ENCODE measurements at regions not wholly inside any gene's neighbourhood (a gene's known extent, or its start where the extent isn't known, plus 50 kb on each side); places are given as distances from the start of the nearest gene placed in this dataset.
A peak's percentile ranks its signal among the peaks of the same experiment; 100 is the strongest.

GRCh38 chr11:70751142-70751734 lies 352.9 kb downstream of the CTTN start:
- no peak for DNase-seq

GRCh38 chr11:70755410-70756158 lies 357.3 kb downstream of the CTTN start:
- peak; percentile 40 for DNase-seq

- DNase-seq, result no peak
Observed at GRCh38 chr11:70756341-70756740, 358.0 kb downstream of the CTTN start.

GRCh38 chr11:70756756-70757155 lies 358.4 kb downstream of the CTTN start:
- no peak for DNase-seq

- no peak for DNase-seq
Observed at GRCh38 chr11:70757241-70757640, 358.9 kb downstream of the CTTN start.

- no peak for DNase-seq
Observed at GRCh38 chr11:70758206-70758605, 359.9 kb downstream of the CTTN start.

- no peak for DNase-seq
Observed at GRCh38 chr11:70759846-70760245, 361.5 kb downstream of the CTTN start.

GRCh38 chr11:70760416-70761020 lies 362.2 kb downstream of the CTTN start:
- no peak for DNase-seq

GRCh38 chr11:70761094-70761907 lies 363.0 kb downstream of the CTTN start:
- no peak for DNase-seq

- DNase-seq, result no peak
Observed at GRCh38 chr11:70761908-70762337, 363.6 kb downstream of the CTTN start.

GRCh38 chr11:70762810-70763209 lies 364.5 kb downstream of the CTTN start:
- no peak for DNase-seq

- DNase-seq, result no peak
Observed at GRCh38 chr11:70763606-70764005, 365.3 kb downstream of the CTTN start.

- no peak for DNase-seq
Observed at GRCh38 chr11:70764356-70764905, 366.1 kb downstream of the CTTN start.

- DNase-seq, result no peak
Observed at GRCh38 chr11:70766901-70767300, 368.6 kb downstream of the CTTN start.

- DNase-seq, result no peak
Observed at GRCh38 chr11:70768346-70769095, 370.2 kb downstream of the CTTN start.

- DNase-seq, result no peak
Observed at GRCh38 chr11:70769106-70769505, 370.8 kb downstream of the CTTN start.

GRCh38 chr11:70769521-70769920 lies 371.2 kb downstream of the CTTN start:
- DNase-seq, result no peak

- no peak for DNase-seq
Observed at GRCh38 chr11:70771099-70771885, 373.0 kb downstream of the CTTN start.

- no peak for DNase-seq
Observed at GRCh38 chr11:70772950-70773349, 374.6 kb downstream of the CTTN start.

- DNase-seq, result no peak
Observed at GRCh38 chr11:70775386-70776075, 377.2 kb downstream of the CTTN start.

Measured in CD4-positive, alpha-beta T cell treated with Interleukin-12 subunit alpha and Interleukin-12 subunit beta, for 1 hour (primary cell).